ENCODE measurements at regions not wholly inside any gene's neighbourhood (a gene's known extent, or its start where the extent isn't known, plus 50 kb on each side); places are given as distances from the start of the nearest gene placed in this dataset.

GRCh38 chr5:74094096-74094781 lies 468.2 kb downstream of the ARHGEF28 start:
- Histone ChIP-seq H3K4me3 (no peak overlapping the region), H3K27ac (no peak overlapping the region), H3K4me1 (peaks cover 0 to 21% (median 5%) of the 10 kb centered on the region in 12 donors), H3K27me3 (no peaks in the 10 kb centered on the region), H3K36me3 (no peaks in the 10 kb centered on the region), H3K9me3 (peaks cover 0 to 2% (median 0%) of the 10 kb centered on the region in 12 donors)
- no peak for ATAC-seq
- TF ChIP-seq POLR2A (IDR thresholded peaks at IDR 0.05) = no peak
- TF ChIP-seq, protein P1, sequence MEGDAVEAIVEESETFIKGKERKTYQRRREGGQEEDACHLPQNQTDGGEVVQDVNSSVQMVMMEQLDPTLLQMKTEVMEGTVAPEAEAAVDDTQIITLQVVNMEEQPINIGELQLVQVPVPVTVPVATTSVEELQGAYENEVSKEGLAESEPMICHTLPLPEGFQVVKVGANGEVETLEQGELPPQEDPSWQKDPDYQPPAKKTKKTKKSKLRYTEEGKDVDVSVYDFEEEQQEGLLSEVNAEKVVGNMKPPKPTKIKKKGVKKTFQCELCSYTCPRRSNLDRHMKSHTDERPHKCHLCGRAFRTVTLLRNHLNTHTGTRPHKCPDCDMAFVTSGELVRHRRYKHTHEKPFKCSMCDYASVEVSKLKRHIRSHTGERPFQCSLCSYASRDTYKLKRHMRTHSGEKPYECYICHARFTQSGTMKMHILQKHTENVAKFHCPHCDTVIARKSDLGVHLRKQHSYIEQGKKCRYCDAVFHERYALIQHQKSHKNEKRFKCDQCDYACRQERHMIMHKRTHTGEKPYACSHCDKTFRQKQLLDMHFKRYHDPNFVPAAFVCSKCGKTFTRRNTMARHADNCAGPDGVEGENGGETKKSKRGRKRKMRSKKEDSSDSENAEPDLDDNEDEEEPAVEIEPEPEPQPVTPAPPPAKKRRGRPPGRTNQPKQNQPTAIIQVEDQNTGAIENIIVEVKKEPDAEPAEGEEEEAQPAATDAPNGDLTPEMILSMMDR (IDR thresholded peaks at IDR 0.05) = no peak
- peak in 4 of 5 donors; percentile 28 to 49 (median 32) for DNase-seq
- intact Hi-C loops (cut with DNase I) = no loop called here
- WGBS, 4 donors = 68 to 74% (median 71%) methylated on average over 5 of the region's 5 CpGs

DNA sequence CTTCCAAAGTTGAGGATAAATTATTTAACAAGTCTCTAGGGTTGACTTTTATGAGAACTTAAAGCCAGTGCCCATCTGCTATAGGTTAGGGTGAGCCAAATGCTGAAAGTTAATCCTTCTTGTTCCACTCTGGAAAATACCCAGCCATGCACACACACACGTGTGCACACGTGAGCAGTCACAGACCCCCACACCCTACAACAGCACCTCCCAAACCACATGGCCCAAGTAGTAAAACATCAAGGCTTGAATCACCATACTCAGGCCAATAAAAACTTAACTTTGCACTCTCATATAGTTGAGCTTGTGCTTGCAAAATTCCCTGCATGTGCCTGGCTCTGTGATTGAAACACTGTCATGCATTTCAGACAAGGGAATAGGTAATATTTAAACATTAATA lies 467.6 kb downstream of the ARHGEF28 start:
- intact Hi-C loops (cut with DNase I) = no loop called here
- TF ChIP-seq, protein P1 (IDR thresholded peaks at IDR 0.05) = no peak
- no peak for TF ChIP-seq POLR2A (IDR thresholded peaks at IDR 0.05)
- H3K27me3 ChIP-seq = no peaks in the 10 kb centered on the region
- 76 to 88% (median 81%) methylated on average over 2 of the region's 2 CpGs for WGBS, 4 donors
- no peak overlapping the region for H3K4me3 ChIP-seq
- peaks cover 0 to 15% (median under 1%) of the 10 kb centered on the region in 12 donors for H3K4me1 ChIP-seq
- DNase-seq = no peak
- no peak overlapping the region for H3K27ac ChIP-seq
- no peak for ATAC-seq
- no peaks in the 10 kb centered on the region for H3K36me3 ChIP-seq
- H3K9me3 ChIP-seq = no peaks in the 10 kb centered on the region

GRCh38 chr5:74092766-74093165 lies 466.8 kb downstream of the ARHGEF28 start:
- Histone ChIP-seq H3K27me3 (no peaks in the 10 kb centered on the region), H3K36me3 (no peaks in the 10 kb centered on the region), H3K9me3 (no peaks in the 10 kb centered on the region), H3K4me1 (peaks cover 0 to 15% (median 0%) of the 10 kb centered on the region in 12 donors), H3K4me3 (no peak overlapping the region), H3K27ac (no peak overlapping the region)
- intact Hi-C loops (cut with DNase I) = no loop called here
- 94 to 98% (median 96%) methylated on average over 2 of the region's 2 CpGs for WGBS, 4 donors
- no peak for TF ChIP-seq POLR2A (IDR thresholded peaks at IDR 0.05)
- TF ChIP-seq, protein P1 (IDR thresholded peaks at IDR 0.05) = no peak
- DNase-seq (no peak), ATAC-seq (no peak)

DNA sequence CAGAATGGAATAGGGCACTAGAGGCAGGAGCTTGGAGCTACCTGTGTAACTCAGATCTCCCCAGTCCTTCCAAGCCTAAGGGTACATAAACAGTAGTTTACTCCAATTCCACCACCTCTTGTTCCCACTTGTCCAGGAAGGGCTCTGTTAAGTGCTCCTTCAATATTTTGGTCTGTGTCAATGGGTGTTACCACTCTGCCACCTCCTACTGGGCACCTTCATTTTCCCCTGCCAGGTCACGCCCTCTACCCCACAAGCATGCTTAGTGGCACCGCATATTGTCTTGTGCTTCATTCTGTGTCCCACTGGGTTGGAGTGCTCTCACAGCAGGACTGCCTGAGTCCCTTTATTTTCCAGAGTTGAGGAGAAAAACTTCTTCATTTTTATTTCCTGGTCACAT lies 459.8 kb downstream of the ARHGEF28 start:
- intact Hi-C loops (cut with DNase I) = no loop called here
- Histone ChIP-seq H3K9me3 (no peaks in the 10 kb centered on the region), H3K27me3 (no peaks in the 10 kb centered on the region), H3K4me1 (no peaks in the 10 kb centered on the region), H3K4me3 (no peak overlapping the region), H3K27ac (no peak overlapping the region), H3K36me3 (no peaks in the 10 kb centered on the region)
- no peak for DNase-seq
- 89 to 95% (median 92%) methylated on average over 2 of the region's 2 CpGs for WGBS, 4 donors
- no peak for TF ChIP-seq POLR2A (IDR thresholded peaks at IDR 0.05)
- TF ChIP-seq, protein P1 (IDR thresholded peaks at IDR 0.05) = no peak
- no peak for ATAC-seq
